RWPE1 (cell line): ENCODE measurements at regions not wholly inside any gene's neighbourhood (a gene's known extent, or its start where the extent isn't known, plus 50 kb on each side); places are given as distances from the start of the nearest gene placed in this dataset.

Experiments used
- CTCF ChIA-PET: fragments of 350-600 bp; sonication (Branson Sonifier 250); formaldehyde crosslinking; extraction: SDS; loops from one replicate; lab custom pipeline; 2021; lab: Yijun Ruan, JAX
- POLR2A ChIA-PET: fragments of 400-600 bp; formaldehyde crosslinking; extraction: SDS; loops from one replicate; lab custom pipeline; 2020; ENCODE audit warnings: antibody characterized with exemption; ENCODE audit not compliant: low non-redundant PET; lab: Yijun Ruan, JAX
- DNase-seq: peaks from one replicate; pipeline ENCODE4 v3.0.0; 2012; ENCODE audit warnings: low spot score
- H3K27ac ChIP-seq: fragments of 450-650 bp; 2 replicates; pipeline ENCODE4 v1.5.1; 2017
- TF ChIP-seq, protein P1 (sequence below): fragments of 450-650 bp; conservative IDR thresholded peaks from 2 replicates; pipeline ENCODE4 v1.5.1; 2017; ENCODE audit warnings: low read depth, mild to moderate bottlenecking

DNA sequence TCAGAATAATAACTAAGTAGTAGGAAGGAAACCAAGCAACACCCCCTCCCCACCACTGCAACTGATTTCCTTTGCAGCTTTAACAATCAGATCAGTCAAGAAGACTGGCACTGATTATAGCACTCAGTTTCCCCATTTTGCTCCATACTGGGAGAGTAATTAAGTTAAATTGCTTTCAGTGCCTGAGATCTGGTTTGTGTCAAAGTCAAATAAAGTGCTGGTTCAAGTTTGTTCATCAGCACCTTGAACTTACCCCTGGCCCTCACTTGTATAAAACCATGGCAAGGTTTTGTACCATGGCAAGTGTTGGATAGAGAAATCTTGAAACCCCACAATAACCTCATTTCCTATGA is 290.2 kb upstream of the SEMA6A start:
- CTCF ChIA-PET: no interaction called here
- no peak for DNase-seq
- POLR2A ChIA-PET: no interaction called here
- TF ChIP-seq, protein P1, sequence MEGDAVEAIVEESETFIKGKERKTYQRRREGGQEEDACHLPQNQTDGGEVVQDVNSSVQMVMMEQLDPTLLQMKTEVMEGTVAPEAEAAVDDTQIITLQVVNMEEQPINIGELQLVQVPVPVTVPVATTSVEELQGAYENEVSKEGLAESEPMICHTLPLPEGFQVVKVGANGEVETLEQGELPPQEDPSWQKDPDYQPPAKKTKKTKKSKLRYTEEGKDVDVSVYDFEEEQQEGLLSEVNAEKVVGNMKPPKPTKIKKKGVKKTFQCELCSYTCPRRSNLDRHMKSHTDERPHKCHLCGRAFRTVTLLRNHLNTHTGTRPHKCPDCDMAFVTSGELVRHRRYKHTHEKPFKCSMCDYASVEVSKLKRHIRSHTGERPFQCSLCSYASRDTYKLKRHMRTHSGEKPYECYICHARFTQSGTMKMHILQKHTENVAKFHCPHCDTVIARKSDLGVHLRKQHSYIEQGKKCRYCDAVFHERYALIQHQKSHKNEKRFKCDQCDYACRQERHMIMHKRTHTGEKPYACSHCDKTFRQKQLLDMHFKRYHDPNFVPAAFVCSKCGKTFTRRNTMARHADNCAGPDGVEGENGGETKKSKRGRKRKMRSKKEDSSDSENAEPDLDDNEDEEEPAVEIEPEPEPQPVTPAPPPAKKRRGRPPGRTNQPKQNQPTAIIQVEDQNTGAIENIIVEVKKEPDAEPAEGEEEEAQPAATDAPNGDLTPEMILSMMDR: no peak
- H3K27ac ChIP-seq: no peak overlapping the region

DNA sequence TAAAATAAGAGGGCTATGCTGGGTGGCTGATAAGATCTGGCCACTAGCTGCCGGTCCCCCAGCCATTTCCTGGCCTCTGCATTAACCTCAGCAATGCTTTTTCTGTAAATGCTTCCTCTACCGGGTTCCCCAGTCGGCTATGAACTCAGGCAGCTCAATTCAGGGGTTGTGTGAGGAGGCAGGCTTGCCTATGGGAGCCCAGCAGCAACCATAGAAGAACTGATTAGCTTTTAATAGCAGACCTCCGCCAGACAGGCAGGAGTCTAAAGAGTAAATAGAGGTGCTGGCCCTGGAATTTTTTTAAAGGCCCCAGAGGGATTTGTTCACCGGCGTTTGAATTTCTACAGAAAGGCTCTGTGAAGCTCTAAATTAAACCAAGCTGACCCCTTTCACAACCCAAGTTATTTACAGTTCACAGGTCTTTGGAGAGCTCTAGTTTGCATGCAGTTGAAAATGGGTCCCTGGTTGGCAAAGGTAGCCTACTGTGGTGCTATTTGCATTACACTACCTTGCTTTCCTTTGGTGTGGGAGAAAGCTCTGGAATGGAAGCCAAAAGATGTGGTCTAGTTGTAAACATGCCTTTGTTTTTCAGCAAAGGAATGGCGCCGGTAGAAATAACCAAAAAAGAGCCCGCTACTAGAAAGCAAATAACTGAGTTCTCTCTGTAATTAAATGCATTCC is 289.7 kb upstream of the SEMA6A start:
- ChIA-PET POLR2A (no interaction called here), CTCF (interaction anchor here (0.7 kb wide), 1 partner anchor 29 kb away, joined by 3 read pairs; no protein-coding TSS in a partner anchor)
- DNase-seq: no peak
- no peak overlapping the region for H3K27ac ChIP-seq
- TF ChIP-seq, protein P1: no peak

DNA sequence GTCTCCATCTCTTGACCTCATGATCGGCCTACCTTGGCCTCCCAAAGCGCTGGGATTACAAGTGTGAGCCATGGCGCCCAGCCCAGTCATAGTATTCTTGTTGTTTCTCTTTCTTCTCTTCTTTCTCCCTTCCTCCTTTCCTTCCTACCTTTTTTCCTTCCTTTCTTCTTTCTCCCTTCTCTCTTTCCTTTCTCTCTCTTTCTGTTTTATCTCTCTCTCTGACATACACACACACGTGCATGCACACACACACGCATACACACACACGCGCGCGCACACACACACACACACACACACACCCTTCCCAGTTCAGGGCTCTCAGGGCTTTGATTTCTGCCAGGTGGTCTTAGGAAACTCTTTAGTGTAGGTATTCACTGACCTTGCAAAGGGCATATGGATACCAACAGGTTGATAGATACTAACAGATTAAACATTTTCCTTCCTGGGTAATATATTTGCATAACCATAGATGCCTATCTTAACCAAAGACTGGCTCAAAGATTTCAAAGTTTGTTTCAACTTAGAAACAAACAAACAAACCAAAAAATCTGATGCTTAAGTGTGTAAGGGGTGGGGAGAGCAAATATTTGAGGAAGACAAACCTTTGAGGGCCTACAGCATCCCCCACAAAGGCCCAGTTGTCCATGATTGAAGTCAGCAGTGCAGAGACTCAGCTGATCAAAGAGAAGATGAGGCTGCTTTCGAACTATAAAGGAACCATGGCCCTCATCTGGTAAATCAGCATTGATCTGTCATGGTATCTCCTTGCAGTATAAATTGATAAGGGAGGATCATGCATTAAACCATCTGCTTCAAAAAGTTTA is 288.2 kb upstream of the SEMA6A start:
- POLR2A ChIA-PET: no interaction called here
- no peak overlapping the region for H3K27ac ChIP-seq
- CTCF ChIA-PET: no interaction called here
- no peak for DNase-seq
- TF ChIP-seq, protein P1: no peak

DNA sequence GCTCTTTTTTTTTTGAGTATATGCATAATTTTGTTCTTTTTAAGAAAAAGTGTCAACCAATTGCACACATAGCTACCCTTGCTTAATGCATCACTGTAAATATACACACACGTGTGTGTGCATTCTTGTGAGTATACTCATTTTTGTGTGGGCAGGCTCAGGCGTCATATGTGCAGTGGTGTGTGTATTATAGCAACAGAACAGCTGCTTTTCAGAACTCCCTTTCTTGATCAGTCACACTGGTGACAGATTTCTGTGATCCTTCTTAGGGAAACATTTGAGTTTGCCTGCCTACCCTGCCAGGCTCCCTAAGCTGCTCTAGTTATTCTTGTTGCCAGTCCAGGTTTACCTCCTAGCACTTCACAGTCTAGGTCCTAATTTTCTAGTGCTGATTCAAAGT is 287.0 kb upstream of the SEMA6A start:
- no peak overlapping the region for H3K27ac ChIP-seq
- POLR2A ChIA-PET: no interaction called here
- TF ChIP-seq, protein P1: no peak
- DNase-seq: no peak
- CTCF ChIA-PET: no interaction called here

DNA sequence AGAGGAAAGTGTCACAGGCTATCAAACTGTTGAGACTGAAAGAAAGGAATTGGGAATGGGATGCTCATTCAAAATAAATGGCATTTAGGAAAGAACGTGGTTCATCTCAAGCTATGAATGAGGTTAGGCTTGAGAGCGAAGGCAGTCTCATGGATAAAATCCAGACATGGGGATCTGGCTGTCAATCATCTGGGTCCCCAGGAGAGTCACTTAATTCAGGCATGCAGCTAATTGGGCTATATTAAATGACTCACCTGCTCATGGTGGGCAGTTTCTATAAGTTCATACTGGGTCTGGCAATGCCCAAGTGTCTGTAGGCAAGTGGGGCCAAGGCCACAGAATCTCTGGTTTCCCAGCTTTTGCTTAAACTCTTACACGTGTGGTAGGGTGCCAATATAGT is 286.5 kb upstream of the SEMA6A start:
- ChIA-PET POLR2A (no interaction called here), CTCF (no interaction called here)
- DNase-seq: no peak
- no peak overlapping the region for H3K27ac ChIP-seq
- TF ChIP-seq, protein P1: no peak

DNA sequence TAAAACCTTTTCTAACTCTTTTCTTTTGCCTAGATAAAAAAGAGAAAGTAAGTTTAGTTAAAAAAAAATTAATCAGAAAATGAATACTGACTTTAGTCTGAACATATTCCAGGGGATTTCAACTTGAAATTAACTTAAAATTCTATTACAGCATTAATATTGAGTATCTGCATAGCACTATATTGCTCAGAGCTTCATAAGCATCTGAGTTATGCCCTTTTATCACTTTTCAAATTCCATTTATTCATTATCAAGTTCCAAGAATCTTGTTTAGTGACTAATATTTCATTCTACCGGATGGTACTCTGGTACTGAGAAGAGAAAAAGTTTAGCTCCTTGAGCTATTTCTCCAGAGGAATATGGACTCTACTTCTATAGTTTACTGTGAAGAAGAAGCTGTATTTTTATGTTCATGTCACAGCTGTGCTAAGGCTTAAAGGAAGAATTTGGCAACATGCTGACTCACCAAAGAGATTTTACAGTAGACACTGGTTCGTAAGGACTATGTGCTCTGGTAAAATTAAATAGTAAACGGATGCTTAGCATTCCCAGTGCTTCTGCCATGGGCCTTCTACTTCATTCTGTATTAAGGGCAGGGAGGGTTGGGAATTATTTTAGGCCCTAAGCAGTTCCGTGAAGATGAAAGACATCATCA is 285.2 kb upstream of the SEMA6A start:
- no peak overlapping the region for H3K27ac ChIP-seq
- ChIA-PET CTCF (interaction anchor here (0.6 kb wide), 1 partner anchor 1253 kb away, joined by 5 read pairs; no protein-coding TSS in a partner anchor), POLR2A (no interaction called here)
- DNase-seq: no peak
- TF ChIP-seq, protein P1: no peak
